DMS53 treated with DMSO at 0.1 percent for 48 hours (cell line): ENCODE measurements at regions not wholly inside any gene's neighbourhood (a gene's known extent, or its start where the extent isn't known, plus 50 kb on each side); places are given as distances from the start of the nearest gene placed in this dataset.
A peak's percentile ranks its signal among the peaks of the same experiment; 100 is the strongest.
"Not testable (repeated sequence)": the region's sequence is repeated elsewhere in the genome, so short reads cannot be mapped to it uniquely, and the experiment has no call there.

ENCODE experiments used
- DNase-seq: peaks from one replicate; lab custom pipeline; 2025; ENCODE audit not compliant: unreplicated experiment; lab: John Stamatoyannopoulos, UW

DNA sequence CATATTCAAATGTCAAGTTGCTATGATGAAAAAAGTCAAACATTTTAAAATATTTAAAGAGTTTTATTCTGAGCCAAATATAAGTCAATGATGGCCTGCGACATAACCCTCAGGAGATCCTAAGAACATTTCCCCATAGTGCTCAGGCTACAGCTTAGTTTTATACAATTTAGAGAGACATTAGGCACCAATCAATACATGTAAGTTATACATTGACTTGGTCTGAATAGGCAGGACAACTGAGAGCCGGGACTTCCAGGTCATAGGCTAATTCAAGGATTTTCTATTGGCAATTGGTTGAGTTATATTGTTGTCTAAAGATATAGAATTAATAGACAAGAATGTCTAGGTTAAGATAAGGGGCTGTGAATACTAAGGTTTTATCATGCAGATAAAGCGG, 64.5 kb downstream of the UGT2B28 start:
- not testable (repeated sequence) for DNase-seq

DNA sequence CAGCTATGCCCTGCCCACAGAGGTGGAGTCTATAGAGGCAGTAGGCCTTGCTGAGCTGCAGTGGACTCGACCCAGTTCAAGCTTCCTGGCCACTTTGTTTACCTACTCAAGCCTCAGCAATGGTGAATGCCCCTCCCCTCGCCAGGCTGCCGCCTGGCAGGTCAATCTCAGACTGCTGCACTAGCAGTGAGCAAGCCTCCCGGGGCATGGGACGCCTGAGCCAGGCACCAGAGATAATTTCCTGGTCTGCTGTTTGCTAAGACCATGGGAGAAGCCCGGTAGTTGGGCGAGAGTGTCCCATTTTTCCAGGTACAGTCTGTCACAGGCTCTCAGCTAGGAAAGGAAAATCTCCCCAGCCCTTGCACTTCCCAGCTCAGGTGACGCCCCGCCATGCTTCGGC, 68.5 kb downstream of the UGT2B28 start:
- peak; percentile 57 for DNase-seq

DNA sequence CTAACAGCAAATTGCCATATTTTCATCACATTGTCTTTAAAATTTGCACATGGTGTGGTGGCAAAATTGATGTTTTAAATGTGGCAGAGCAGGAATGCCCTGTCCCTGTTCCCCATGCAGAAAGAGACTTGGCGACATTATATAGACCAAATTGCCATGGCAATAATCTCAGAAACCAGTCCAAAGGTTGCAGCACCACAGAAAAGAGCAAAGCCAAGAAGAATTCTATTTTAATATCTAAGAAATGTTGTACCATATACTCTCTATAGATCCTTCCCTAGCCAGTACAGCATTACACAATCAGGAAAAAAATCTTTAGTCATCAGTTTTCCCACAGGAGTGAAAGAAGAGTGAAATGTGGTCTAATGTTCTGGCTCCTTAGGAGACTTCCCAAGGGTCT, 80.0 kb downstream of the UGT2B28 start:
- DNase-seq: no peak

- not testable (repeated sequence) for DNase-seq
Observed at GRCh38 chr4:69360768-69361167, 80.5 kb downstream of the UGT2B28 start.

GRCh38 chr4:69362351-69362750, 82.1 kb downstream of the UGT2B28 start:
- DNase-seq: no peak

GRCh38 chr4:69367664-69368063, 87.4 kb downstream of the UGT2B28 start:
- DNase-seq: not testable (repeated sequence)

GRCh38 chr4:69376450-69376849, 96.2 kb downstream of the UGT2B28 start:
- no peak for DNase-seq

DNA sequence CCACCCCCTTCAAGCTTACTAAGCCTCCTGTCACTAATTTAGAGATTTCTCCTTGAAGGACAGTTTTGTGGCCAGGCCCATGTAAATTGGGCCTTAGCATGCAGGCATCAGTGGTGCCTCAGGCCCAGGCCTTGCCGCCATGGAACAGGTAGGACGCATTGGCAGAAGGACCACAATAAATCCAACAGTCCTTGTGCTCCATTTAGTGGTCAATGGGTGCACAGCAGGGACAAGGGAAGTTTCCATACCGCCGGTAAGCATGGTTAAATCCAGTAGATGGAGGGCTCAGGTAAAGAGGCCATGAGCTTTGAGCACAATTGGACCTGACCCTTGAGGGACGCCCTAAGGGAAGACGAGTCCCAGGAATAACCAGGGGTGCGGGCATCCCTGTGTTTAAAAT, 97.3 kb downstream of the UGT2B28 start:
- DNase-seq: no peak

DNA sequence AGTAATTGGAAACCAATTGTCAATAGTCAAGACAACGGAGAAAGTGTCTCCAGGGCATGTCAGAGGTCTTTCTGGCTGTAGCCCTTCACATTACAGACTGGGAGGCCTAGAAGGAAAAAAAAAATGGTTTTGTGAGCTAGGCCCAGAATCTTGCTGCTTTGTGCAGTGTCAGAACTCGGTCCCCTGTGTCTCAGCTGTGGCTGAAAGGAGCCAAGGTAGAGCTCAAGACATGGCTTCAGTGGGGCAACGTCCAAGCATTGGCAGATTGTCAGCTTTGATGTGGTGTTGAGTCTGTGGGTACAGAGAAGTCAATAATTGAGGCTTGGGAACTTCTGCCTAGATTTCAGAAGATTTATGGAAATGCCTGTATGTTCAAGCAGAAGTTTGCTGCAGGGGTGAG, 103.0 kb downstream of the UGT2B28 start:
- DNase-seq: no peak

DNA sequence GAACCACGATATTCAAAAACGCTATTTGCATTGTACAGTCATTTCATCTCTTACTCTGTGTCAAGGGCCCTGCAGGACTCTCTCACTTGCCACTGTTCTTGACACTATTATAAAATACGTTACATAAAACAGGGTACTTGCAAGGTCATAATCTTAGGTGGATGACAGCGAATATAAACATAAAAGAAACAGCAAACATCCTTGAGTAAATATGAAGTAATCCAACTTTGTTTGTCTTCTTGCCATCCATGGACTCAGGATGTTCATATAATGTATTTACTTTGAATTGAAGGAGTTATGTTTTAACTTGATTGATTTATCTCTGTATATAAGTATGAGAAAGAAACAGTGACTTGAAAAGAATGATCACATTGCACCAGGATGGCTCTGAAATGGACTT, 106.6 kb downstream of the UGT2B4 start:
- DNase-seq: peak; percentile 62

- DNase-seq: no peak
Observed at GRCh38 chr4:69408451-69408850, 87.3 kb downstream of the UGT2B4 start.

GRCh38 chr4:69411981-69412380, 83.7 kb downstream of the UGT2B4 start:
- not testable (repeated sequence) for DNase-seq

GRCh38 chr4:69424722-69425121, 71.0 kb downstream of the UGT2B4 start:
- not testable (repeated sequence) for DNase-seq
